ENCODE measurements at regions not wholly inside any gene's neighbourhood (a gene's known extent, or its start where the extent isn't known, plus 50 kb on each side); places are given as distances from the start of the nearest gene placed in this dataset.
A peak's percentile ranks its signal among the peaks of the same experiment; 100 is the strongest.

DNA sequence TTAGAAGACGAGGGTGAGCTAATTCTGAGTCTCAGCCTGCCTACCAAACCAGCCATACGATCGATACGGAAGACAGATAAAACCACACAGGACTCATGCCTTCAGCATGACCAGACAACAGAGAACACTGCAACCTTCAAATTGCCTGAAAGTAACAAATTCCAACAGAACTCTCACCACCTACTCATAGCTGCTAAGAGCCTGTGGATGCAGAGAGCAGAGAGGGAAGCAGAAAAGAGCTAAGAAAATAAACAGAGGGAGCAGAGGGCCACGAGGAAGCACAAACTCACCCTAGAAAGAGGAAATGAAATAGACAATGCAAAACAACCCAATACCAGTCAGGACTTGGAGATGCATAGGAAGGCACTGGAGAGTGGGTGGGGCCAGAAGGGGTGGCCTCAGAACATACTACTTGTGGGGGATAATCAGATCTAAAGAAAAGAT lies 86.7 kb upstream of the TAS2R1 start:
- DNase-seq = peak in 1 of 2 experiments; percentile 40
- ChIA-PET POLR2A (ENCODE audit: unreplicated experiment) (no interaction called here), CTCF (no interaction called here)
- Histone ChIP-seq H3K36me3 (ENCODE audit: low read depth) (no peaks in the 10 kb centered on the region), H3K27me3 (ENCODE audit: insufficient read depth, low read depth) (no peaks in the 10 kb centered on the region), H3K4me2 (peak overlapping the region; percentile 4; the same call in 1 of the 2 replicates), H3K9me3 (ENCODE audit: insufficient read depth, low read depth) (no peaks in the 10 kb centered on the region), H3K79me2 (ENCODE audit: low read depth) (no peaks in the 10 kb centered on the region), H3K27ac (no peak overlapping the region), H4K20me1 (ENCODE audit: insufficient read depth) (no peaks in the 10 kb centered on the region), H3K4me3 (no peak overlapping the region), H3K9me2 (ENCODE audit: insufficient read depth) (no peaks in the 10 kb centered on the region; the same call in 1 of the 2 replicates), H3K4me1 (replicated peaks; ENCODE audit: insufficient read depth) (peaks cover 14% of the 10 kb centered on the region), H2AFZ (peak overlapping the region; percentile 18; the same call in 1 of the 2 replicates), H3F3A (ENCODE audit: insufficient read depth, low read depth) (peaks cover 13% of the 10 kb centered on the region; the same call in 1 of the 2 replicates)
- intact Hi-C loops (cut with micrococcal nuclease; ENCODE audit: unreplicated experiment) = no loop called here
- TF ChIP-seq EZH2 (IDR thresholded peaks at IDR 0.05; ENCODE audit: low read depth) = no peak
- TF ChIP-seq, protein P1, sequence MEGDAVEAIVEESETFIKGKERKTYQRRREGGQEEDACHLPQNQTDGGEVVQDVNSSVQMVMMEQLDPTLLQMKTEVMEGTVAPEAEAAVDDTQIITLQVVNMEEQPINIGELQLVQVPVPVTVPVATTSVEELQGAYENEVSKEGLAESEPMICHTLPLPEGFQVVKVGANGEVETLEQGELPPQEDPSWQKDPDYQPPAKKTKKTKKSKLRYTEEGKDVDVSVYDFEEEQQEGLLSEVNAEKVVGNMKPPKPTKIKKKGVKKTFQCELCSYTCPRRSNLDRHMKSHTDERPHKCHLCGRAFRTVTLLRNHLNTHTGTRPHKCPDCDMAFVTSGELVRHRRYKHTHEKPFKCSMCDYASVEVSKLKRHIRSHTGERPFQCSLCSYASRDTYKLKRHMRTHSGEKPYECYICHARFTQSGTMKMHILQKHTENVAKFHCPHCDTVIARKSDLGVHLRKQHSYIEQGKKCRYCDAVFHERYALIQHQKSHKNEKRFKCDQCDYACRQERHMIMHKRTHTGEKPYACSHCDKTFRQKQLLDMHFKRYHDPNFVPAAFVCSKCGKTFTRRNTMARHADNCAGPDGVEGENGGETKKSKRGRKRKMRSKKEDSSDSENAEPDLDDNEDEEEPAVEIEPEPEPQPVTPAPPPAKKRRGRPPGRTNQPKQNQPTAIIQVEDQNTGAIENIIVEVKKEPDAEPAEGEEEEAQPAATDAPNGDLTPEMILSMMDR (conservative IDR thresholded peaks at IDR 0.05) = no peak
- no TSS peak for BruUV-seq (replicated peaks)

DNA sequence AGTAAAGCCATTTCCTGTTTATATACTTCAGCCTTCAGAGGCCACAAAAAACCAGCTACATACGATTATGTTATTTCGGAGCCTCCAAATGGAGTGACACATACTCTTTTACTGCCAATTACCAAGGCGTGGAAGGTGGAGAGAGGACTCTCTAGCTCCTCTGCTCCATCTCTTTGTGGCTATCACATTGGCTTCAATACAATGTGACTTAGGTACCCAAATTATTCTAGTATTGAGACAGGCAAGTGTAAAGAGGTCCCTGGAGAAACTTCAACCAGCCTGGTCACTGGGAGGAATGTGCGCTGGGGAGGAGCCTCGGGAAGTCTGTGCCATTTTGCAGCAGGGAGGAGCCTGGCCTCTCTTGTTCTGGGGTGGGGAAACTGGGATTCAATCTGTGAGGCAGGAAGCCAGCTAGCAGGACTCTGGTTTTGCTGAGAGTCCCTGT lies 85.8 kb upstream of the TAS2R1 start:
- POLR2A ChIA-PET (ENCODE audit: unreplicated experiment) = no interaction called here
- Histone ChIP-seq H4K20me1 (ENCODE audit: insufficient read depth) (no peaks in the 10 kb centered on the region), H3K4me3 (no peak overlapping the region), H2AFZ (no peak overlapping the region), H3K27me3 (ENCODE audit: insufficient read depth, low read depth) (no peaks in the 10 kb centered on the region), H3K4me1 (replicated peaks; ENCODE audit: insufficient read depth) (peaks cover 14% of the 10 kb centered on the region), H3K4me2 (no peak overlapping the region), H3K36me3 (ENCODE audit: low read depth) (no peaks in the 10 kb centered on the region), H3K27ac (no peak overlapping the region), H3K9me2 (ENCODE audit: insufficient read depth) (no peaks in the 10 kb centered on the region; the same call in 1 of the 2 replicates), H3K9me3 (ENCODE audit: insufficient read depth, low read depth) (peaks cover 5% of the 10 kb centered on the region; the same call in 1 of the 2 replicates), H3K79me2 (ENCODE audit: low read depth) (no peaks in the 10 kb centered on the region), H3F3A (ENCODE audit: insufficient read depth, low read depth) (peaks cover 13% of the 10 kb centered on the region; the same call in 1 of the 2 replicates)
- DNase-seq = no peak
- CTCF ChIA-PET = no interaction called here
- no TSS peak for BruUV-seq (replicated peaks)
- TF ChIP-seq EZH2 (IDR thresholded peaks at IDR 0.05; ENCODE audit: low read depth) = no peak
- TF ChIP-seq, protein P1 (conservative IDR thresholded peaks at IDR 0.05) = no peak
- intact Hi-C loops (cut with micrococcal nuclease; ENCODE audit: unreplicated experiment) = no loop called here

DNA sequence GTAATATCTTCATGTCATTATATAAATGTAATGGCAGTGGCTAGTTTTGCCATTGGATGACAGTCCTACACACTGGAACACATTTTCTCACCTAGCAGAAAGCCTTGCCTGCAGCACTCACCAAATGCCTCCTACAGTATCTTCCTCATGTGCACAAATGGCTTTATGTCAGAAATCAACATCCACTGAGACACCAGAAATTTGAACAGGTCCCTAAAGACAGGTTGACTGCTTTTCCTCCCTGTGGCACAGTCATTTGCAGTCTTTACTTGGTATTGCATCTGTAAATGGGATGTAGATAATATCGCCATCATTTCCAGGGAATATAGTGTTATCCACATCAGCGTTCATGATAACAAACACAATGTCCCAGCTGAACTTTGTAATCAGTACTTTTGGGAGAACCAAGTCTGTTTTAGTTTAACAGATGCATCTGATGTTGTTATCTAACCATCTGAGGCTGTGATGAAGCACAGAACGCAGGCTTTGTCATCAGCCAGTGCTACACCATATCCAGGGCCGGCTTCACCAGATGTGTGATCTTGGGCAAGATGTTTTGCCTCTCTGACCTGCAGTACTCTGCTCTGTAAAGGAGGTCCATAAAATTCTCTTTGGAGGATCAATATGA lies 83.9 kb upstream of the TAS2R1 start:
- peaks cover 14% of the 10 kb centered on the region for H3K4me1 ChIP-seq (replicated peaks; ENCODE audit: insufficient read depth)
- H3K4me2 ChIP-seq = no peak overlapping the region
- CTCF ChIA-PET = no interaction called here
- no peaks in the 10 kb centered on the region for H3K79me2 ChIP-seq (ENCODE audit: low read depth)
- H3K9me2 ChIP-seq (ENCODE audit: insufficient read depth) = no peaks in the 10 kb centered on the region; the same call in 1 of the 2 replicates
- H3K36me3 ChIP-seq (ENCODE audit: low read depth) = no peaks in the 10 kb centered on the region
- BruUV-seq (replicated peaks) = no TSS peak
- intact Hi-C loops (cut with micrococcal nuclease; ENCODE audit: unreplicated experiment) = no loop called here
- H4K20me1 ChIP-seq (ENCODE audit: insufficient read depth) = no peaks in the 10 kb centered on the region
- peaks cover 5% of the 10 kb centered on the region; the same call in 1 of the 2 replicates for H3K9me3 ChIP-seq (ENCODE audit: insufficient read depth, low read depth)
- TF ChIP-seq, protein P1 (conservative IDR thresholded peaks at IDR 0.05) = no peak
- POLR2A ChIA-PET (ENCODE audit: unreplicated experiment) = no interaction called here
- peaks cover 13% of the 10 kb centered on the region; the same call in 1 of the 2 replicates for H3F3A ChIP-seq (ENCODE audit: insufficient read depth, low read depth)
- H3K27me3 ChIP-seq (ENCODE audit: insufficient read depth, low read depth) = no peaks in the 10 kb centered on the region
- H3K4me3 ChIP-seq = no peak overlapping the region
- no peak for DNase-seq
- no peak overlapping the region for H3K27ac ChIP-seq
- H2AFZ ChIP-seq = no peak overlapping the region
